Stomach (tissue), 4 donors: ENCODE measurements at regions not wholly inside any gene's neighbourhood (a gene's known extent, or its start where the extent isn't known, plus 50 kb on each side); places are given as distances from the start of the nearest gene placed in this dataset.

ENCODE experiments used
- CTCF ChIP-seq, 7 experiments: fragments of 450-650 bp in 4 of 7; fragments of 200-600 bp in 3 of 7; sonication (generic) in 3 of 7; IDR thresholded peaks; one replicate each; pipeline ENCODE4 v1.5.1; 2016 to 2019; ENCODE audit warnings: antibody characterized with exemption in 7 of 7, control low read depth in 2 of 7, mild to moderate bottlenecking in 1 of 7
- EP300 ChIP-seq: sonication (generic); formaldehyde crosslinking; IDR thresholded peaks from one replicate; pipeline ENCODE4 v1.6.1; 2017; ENCODE audit warnings: antibody characterized with exemption
- POLR2A ChIP-seq, 4 donors: fragments of 450-650 bp; IDR thresholded peaks; one replicate each; pipeline ENCODE4 v1.6.1; 2016; ENCODE audit warnings: antibody characterized with exemption in 4 of 4, control low read depth in 2 of 4, mild to moderate bottlenecking in 1 of 4, moderate library complexity in 1 of 4
- POLR2AphosphoS5 ChIP-seq, 3 donors: sonication (generic); formaldehyde crosslinking; IDR thresholded peaks; one replicate each; pipeline ENCODE4 v1.6.1; 2016; ENCODE audit warnings: antibody characterized with exemption in 3 of 3

GRCh38 chr22:42326301-42326700, 55.8 kb upstream of the TCF20 start:
- TF ChIP-seq CTCF (IDR thresholded peaks at IDR 0.05) (no peak), POLR2AphosphoS5 (IDR thresholded peaks at IDR 0.05) (no peak), POLR2A (IDR thresholded peaks at IDR 0.05) (no peak), EP300 (no peak)
